HG03066 (cell line): ENCODE measurements at regions not wholly inside any gene's neighbourhood (a gene's known extent, or its start where the extent isn't known, plus 50 kb on each side); places are given as distances from the start of the nearest gene placed in this dataset.
"Not testable (repeated sequence)": the region's sequence is repeated elsewhere in the genome, so short reads cannot be mapped to it uniquely, and the experiment has no call there.

Experiments used
- ATAC-seq: cut with Tn5 transposase; IDR thresholded peaks from one replicate; pipeline ENCODE4 v1.9.1; 2021; ENCODE audit warnings: low read depth; ENCODE audit not compliant: unreplicated experiment

DNA sequence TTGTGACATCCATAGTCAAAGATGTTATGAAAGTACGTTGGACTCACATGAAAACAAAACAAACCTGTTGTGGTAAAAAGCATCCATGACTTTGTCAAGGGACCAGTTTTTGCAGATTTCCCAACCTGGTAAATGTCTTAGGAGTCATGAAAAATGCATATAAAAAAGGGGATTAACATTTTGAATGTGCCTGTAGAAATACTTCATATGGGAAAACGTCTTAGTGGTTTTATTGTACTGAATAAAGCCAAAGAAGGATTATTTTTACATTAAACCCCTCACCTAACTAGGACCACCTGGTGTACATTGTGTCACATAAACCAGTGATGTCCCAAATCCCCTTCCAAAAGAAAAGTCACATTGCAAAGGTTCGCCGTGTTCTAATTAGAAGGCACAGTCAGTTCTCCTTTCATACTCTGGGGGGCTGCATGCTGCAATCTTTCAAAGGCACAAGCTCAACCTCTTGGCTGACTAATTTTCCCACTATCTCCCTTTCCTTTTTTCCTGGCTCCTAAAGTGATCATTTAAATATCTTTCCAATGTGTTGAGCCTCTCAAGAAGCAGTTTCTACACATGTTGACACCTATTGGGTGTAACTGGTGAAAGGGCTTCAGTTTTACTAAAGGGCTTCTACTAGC, 119.8 kb upstream of the SPAG17 start:
- no peak for ATAC-seq

- no peak for ATAC-seq
These were observed 118.5 kb upstream of the SPAG17 start for GRCh38 chr1:118303534-118303933.

- no peak for ATAC-seq
These were observed 118.0 kb upstream of the SPAG17 start for GRCh38 chr1:118303064-118303463.

- no peak for ATAC-seq
These were observed 117.1 kb upstream of the SPAG17 start for GRCh38 chr1:118302145-118302544.

- no peak for ATAC-seq
These were observed 115.8 kb upstream of the SPAG17 start for GRCh38 chr1:118300808-118301207.

GRCh38 chr1:118298397-118298796, 113.4 kb upstream of the SPAG17 start:
- no peak for ATAC-seq

DNA sequence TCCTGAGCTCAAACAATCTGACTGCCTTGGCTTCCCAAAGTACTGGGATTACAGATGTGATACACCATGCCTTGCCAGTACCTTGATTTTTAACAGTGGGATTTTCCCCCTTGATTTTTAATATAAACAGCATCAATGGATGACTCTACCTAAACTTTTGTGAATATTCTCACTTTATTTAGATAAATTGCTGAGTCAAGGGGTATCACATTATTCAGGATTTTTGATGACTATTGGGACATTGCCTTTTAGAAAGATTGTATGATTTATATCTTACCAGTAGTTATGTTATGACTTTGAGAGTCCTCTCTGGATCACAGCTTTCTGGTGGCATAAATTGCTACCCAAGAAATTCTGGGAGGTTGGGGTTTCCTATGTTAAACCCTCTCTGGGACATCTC, 112.5 kb upstream of the SPAG17 start:
- ATAC-seq = no peak

DNA sequence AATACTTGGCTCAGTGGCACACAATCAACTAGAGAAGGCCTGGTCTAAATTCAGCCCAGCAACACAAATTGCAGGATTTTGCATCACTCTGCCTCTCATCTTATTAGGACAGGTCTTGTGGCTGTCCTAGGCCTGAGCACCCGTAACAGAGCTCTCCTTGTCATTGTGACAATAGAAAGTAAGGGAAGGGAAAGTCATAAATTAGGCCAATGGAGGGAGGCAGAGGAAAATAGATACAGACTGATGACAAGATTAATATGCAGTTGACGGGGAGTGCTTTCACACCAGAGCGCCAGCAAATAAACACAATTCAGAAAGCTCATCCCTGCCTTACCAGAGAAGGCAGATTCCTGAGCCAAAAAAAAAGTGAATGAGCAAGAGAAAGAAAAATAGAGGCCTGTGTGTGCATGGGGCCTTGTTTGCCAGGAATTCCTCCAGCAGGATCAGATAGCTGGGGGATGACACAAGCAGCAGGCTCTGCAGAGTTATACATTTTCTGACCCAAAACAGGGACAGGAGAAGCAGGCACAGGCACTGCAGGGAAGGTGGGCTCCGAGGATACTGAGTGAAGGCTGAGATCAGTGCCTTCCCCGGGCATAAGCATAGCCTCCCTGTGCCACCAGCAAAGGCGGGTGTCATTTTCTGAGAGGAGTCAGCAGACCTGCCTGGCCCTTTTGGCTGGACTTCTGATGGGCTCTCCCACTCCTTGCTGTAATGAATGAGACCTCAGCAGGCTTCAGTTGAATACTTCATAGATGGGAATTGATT, 110.0 kb upstream of the SPAG17 start:
- ATAC-seq = no peak

- no peak for ATAC-seq
These were observed 106.6 kb upstream of the SPAG17 start for GRCh38 chr1:118291661-118292060.

- ATAC-seq = no peak
These were observed 105.5 kb upstream of the SPAG17 start for GRCh38 chr1:118290571-118290970.

GRCh38 chr1:118290046-118290445, 105.0 kb upstream of the SPAG17 start:
- ATAC-seq = no peak

GRCh38 chr1:118280656-118281055, 95.6 kb upstream of the SPAG17 start:
- not testable (repeated sequence) for ATAC-seq

- ATAC-seq = no peak
These were observed 90.6 kb upstream of the SPAG17 start for GRCh38 chr1:118275472-118276115.

- ATAC-seq = no peak
These were observed 87.9 kb upstream of the SPAG17 start for GRCh38 chr1:118272884-118273283.

GRCh38 chr1:118271883-118272282, 86.9 kb upstream of the SPAG17 start:
- no peak for ATAC-seq

DNA sequence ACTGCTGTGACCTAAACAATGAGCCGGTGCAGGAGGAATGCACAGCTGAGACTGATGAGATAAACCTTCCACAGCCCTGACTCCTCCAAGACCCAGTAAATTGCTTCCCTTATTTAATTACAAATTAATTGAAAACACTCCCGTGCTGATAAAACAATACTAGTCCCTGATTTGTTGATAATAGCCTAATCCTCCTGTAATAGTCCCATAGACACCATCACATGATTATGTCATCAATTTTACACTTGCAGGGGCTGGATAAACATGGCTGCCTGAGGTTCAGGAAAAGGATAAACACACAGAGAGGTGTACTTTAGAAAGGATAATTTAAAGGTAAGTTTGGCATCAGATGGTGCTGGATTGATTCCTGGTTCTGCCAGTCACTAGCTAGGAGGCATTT, 84.6 kb upstream of the SPAG17 start:
- ATAC-seq = no peak

- no peak for ATAC-seq
These were observed 81.4 kb upstream of the SPAG17 start for GRCh38 chr1:118266436-118266835.

GRCh38 chr1:118264343-118264742, 79.3 kb upstream of the SPAG17 start:
- no peak for ATAC-seq

DNA sequence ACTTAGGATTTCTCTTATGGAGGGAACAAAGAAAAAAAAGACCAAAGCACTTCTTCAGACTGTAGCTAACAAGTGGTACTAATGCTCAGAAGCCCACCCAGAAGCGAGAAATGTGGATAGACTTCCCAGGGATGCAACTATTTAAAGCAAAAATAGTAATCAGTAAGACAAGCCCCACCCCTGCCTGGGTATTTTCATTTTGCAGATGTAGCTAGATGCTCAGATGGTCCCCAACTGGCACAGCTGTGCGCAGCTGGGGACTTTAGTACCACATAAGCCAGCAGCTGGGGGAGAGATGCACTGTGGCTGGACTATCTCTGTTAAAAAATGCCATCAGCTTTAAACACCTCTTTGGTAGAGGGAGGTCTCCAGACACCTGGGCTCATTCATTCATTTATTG, 77.8 kb upstream of the SPAG17 start:
- no peak for ATAC-seq

- no peak for ATAC-seq
These were observed 73.9 kb upstream of the SPAG17 start for GRCh38 chr1:118258975-118259374.

DNA sequence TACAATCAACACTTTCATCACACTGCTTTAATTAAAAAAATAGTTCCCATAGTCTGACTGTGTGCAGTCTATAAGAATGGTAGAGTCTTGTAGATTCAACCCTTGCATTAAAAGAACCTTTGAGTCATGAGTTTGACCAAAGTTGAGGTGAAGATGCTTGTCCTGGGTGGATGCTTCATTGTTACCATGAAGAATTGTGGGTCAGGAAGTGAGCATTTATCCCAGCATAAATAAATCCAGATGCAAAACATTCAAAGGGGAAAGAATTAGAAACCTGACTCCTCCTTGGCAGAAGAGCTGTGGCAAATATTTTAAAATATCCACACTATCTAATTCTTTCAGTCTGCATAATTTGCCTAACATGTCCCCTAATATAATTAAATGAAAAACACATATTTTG, 72.9 kb upstream of the SPAG17 start:
- ATAC-seq = no peak
